Neural crest cell (in vitro differentiated cells): ENCODE measurements at regions not wholly inside any gene's neighbourhood (a gene's known extent, or its start where the extent isn't known, plus 50 kb on each side); places are given as distances from the start of the nearest gene placed in this dataset.

Experiments used
- DNase-seq: peaks from one replicate; pipeline ENCODE4 v3.0.0; 2021; ENCODE audit warnings: low read depth, mixed read lengths, low spot score
- H3K27ac Mint-ChIP-seq: one replicate; pipeline ENCODE4 v1.8.0; 2021; ENCODE audit warnings: mild to moderate bottlenecking, mixed read lengths; ENCODE audit not compliant: unreplicated experiment
- H3K27me3 Mint-ChIP-seq: 2 replicates; pipeline ENCODE4 v1.8.0; 2021; ENCODE audit warnings: low read depth, mild to moderate bottlenecking, mixed read lengths
- H3K36me3 Mint-ChIP-seq: 2 replicates; pipeline ENCODE4 v1.8.0; 2021; ENCODE audit warnings: low read depth, mild to moderate bottlenecking, mixed read lengths
- H3K4me1 Mint-ChIP-seq: 2 replicates; pipeline ENCODE4 v1.8.0; 2021; ENCODE audit warnings: mixed read lengths
- H3K4me3 Mint-ChIP-seq: one replicate; pipeline ENCODE4 v1.8.0; 2021; ENCODE audit warnings: mild to moderate bottlenecking, mixed read lengths
- H3K9me3 Mint-ChIP-seq: 2 replicates; pipeline ENCODE4 v1.8.0; 2021; ENCODE audit warnings: mixed read lengths
- CTCF ChIP-seq: fragments of 200-600 bp; sonication (generic); conservative IDR thresholded peaks from 2 replicates; pipeline ENCODE4 v1.5.0; 2021; ENCODE audit warnings: antibody characterized with exemption, mild to moderate bottlenecking

GRCh38 chr6:105985816-105986632 is 100.1 kb upstream of the PRDM1 start:
- H3K4me1 Mint-ChIP-seq: peaks cover 11% of the 10 kb centered on the region
- peak overlapping the region; percentile 36 for H3K4me3 Mint-ChIP-seq
- no peak for TF ChIP-seq CTCF
- H3K36me3 Mint-ChIP-seq: no peaks in the 10 kb centered on the region
- no peaks in the 10 kb centered on the region for H3K9me3 Mint-ChIP-seq
- H3K27me3 Mint-ChIP-seq: peaks cover 98% of the 10 kb centered on the region
- no peak overlapping the region for H3K27ac Mint-ChIP-seq
- peak; percentile 16 for DNase-seq

GRCh38 chr6:105985098-105985815 is 100.9 kb upstream of the PRDM1 start:
- peak overlapping the region; percentile 36 for H3K4me3 Mint-ChIP-seq
- no peak for TF ChIP-seq CTCF
- DNase-seq: no peak

GRCh38 chr6:105983763-105984162 is 102.4 kb upstream of the PRDM1 start:
- Mint-ChIP-seq H3K4me3 (no peak overlapping the region), H3K27me3 (peaks cover 96% of the 10 kb centered on the region), H3K4me1 (peaks cover 13% of the 10 kb centered on the region), H3K9me3 (peaks cover 3% of the 10 kb centered on the region), H3K27ac (no peak overlapping the region), H3K36me3 (no peaks in the 10 kb centered on the region)
- no peak for DNase-seq
- TF ChIP-seq CTCF: no peak

More at GRCh38 chr6:105985098-105985815, 100.9 kb upstream of the PRDM1 start:
- Mint-ChIP-seq H3K27me3 (peaks cover 99% of the 10 kb centered on the region), H3K36me3 (no peaks in the 10 kb centered on the region), H3K4me1 (peaks cover 13% of the 10 kb centered on the region), H3K27ac (no peak overlapping the region), H3K9me3 (peaks cover 3% of the 10 kb centered on the region)

- Mint-ChIP-seq H3K4me1 (peaks cover 13% of the 10 kb centered on the region), H3K27ac (no peak overlapping the region), H3K36me3 (no peaks in the 10 kb centered on the region), H3K4me3 (no peak overlapping the region), H3K9me3 (peaks cover 3% of the 10 kb centered on the region), H3K27me3 (peaks cover 92% of the 10 kb centered on the region)
- no peak for DNase-seq
- no peak for TF ChIP-seq CTCF
These were observed 103.2 kb upstream of the PRDM1 start for GRCh38 chr6:105982761-105983540.

GRCh38 chr6:105981888-105982358 is 104.2 kb upstream of the PRDM1 start:
- no peak for TF ChIP-seq CTCF
- Mint-ChIP-seq H3K36me3 (no peaks in the 10 kb centered on the region), H3K4me3 (no peak overlapping the region), H3K4me1 (peaks cover 13% of the 10 kb centered on the region), H3K9me3 (peaks cover 3% of the 10 kb centered on the region), H3K27me3 (peaks cover 88% of the 10 kb centered on the region), H3K27ac (no peak overlapping the region)
- no peak for DNase-seq
